HUES6 (cell line): ENCODE measurements at regions not wholly inside any gene's neighbourhood (a gene's known extent, or its start where the extent isn't known, plus 50 kb on each side); places are given as distances from the start of the nearest gene placed in this dataset.
"Not testable (repeated sequence)": the region's sequence is repeated elsewhere in the genome, so short reads cannot be mapped to it uniquely, and the experiment has no call there.

Experiments used
- H3K27ac ChIP-seq: 2 replicates; pipeline ENCODE4 v1.7.0; 2013; ENCODE audit warnings: low read depth, mild to moderate bottlenecking, low read length, inconsistent platforms
- H3K27me3 ChIP-seq: 2 replicates; pipeline ENCODE4 v1.6.1; 2013; ENCODE audit warnings: low read length; ENCODE audit not compliant: control insufficient read depth, insufficient read depth
- H3K36me3 ChIP-seq: 2 replicates; pipeline ENCODE4 v1.6.1; 2013; ENCODE audit warnings: low read length; ENCODE audit not compliant: control insufficient read depth, insufficient read depth
- H3K4me1 ChIP-seq: 2 replicates; pipeline ENCODE4 v1.6.1; 2013; ENCODE audit warnings: low read length; ENCODE audit not compliant: control insufficient read depth, insufficient read depth
- H3K4me3 ChIP-seq: 2 replicates; pipeline ENCODE4 v1.5.1; 2013; ENCODE audit warnings: low read depth, low read length
- H3K9ac ChIP-seq: one replicate; pipeline ENCODE4 v1.6.1; 2013; ENCODE audit warnings: mild to moderate bottlenecking, low read length
- H3K9me3 ChIP-seq: 2 replicates; pipeline ENCODE4 v1.6.1; 2013; ENCODE audit warnings: low read depth, low read length; ENCODE audit not compliant: control insufficient read depth, insufficient read depth

- Histone ChIP-seq H3K36me3 (no peaks in the 10 kb centered on the region), H3K4me1 (peaks cover 4% of the 10 kb centered on the region; the same call in 1 of the 2 replicates), H3K27ac (no peak overlapping the region), H3K9me3 (no peaks in the 10 kb centered on the region), H3K4me3 (no peak overlapping the region), H3K9ac (no peak overlapping the region), H3K27me3 (peaks cover 5% of the 10 kb centered on the region; the same call in 1 of the 2 replicates)
Observed at GRCh38 chr11:44418456-44418830, 108.5 kb upstream of the ALX4 start.

GRCh38 chr11:44421090-44421675 lies 111.2 kb upstream of the ALX4 start:
- Histone ChIP-seq H3K4me3 (no peak overlapping the region), H3K27ac (no peak overlapping the region), H3K36me3 (no peaks in the 10 kb centered on the region), H3K4me1 (peaks cover 4% of the 10 kb centered on the region; the same call in 1 of the 2 replicates), H3K9ac (no peak overlapping the region), H3K9me3 (no peaks in the 10 kb centered on the region), H3K27me3 (peaks cover 5% of the 10 kb centered on the region; the same call in 1 of the 2 replicates)

- peaks cover 4% of the 10 kb centered on the region; the same call in 1 of the 2 replicates for H3K4me1 ChIP-seq
- no peak overlapping the region for H3K9ac ChIP-seq
- H3K27me3 ChIP-seq, result peaks cover 5% of the 10 kb centered on the region; the same call in 1 of the 2 replicates
- H3K27ac ChIP-seq, result no peak overlapping the region
- no peaks in the 10 kb centered on the region for H3K36me3 ChIP-seq
- no peak overlapping the region for H3K4me3 ChIP-seq
- H3K9me3 ChIP-seq, result no peaks in the 10 kb centered on the region
Observed at GRCh38 chr11:44423289-44423688, 113.3 kb upstream of the ALX4 start.

GRCh38 chr11:44424841-44425240 lies 114.9 kb upstream of the ALX4 start:
- Histone ChIP-seq H3K4me1 (peaks cover 4% of the 10 kb centered on the region; the same call in 1 of the 2 replicates), H3K9ac (no peak overlapping the region), H3K36me3 (no peaks in the 10 kb centered on the region), H3K27ac (no peak overlapping the region), H3K4me3 (no peak overlapping the region), H3K27me3 (no peaks in the 10 kb centered on the region), H3K9me3 (no peaks in the 10 kb centered on the region)

- Histone ChIP-seq H3K36me3 (no peaks in the 10 kb centered on the region), H3K4me1 (peaks cover 4% of the 10 kb centered on the region; the same call in 1 of the 2 replicates), H3K9me3 (no peaks in the 10 kb centered on the region), H3K27me3 (no peaks in the 10 kb centered on the region), H3K27ac (no peak overlapping the region), H3K4me3 (no peak overlapping the region), H3K9ac (no peak overlapping the region)
Observed at GRCh38 chr11:44426119-44426518, 116.2 kb upstream of the ALX4 start.

- H3K4me3 ChIP-seq, result no peak overlapping the region
- H3K27ac ChIP-seq, result no peak overlapping the region
- no peaks in the 10 kb centered on the region for H3K27me3 ChIP-seq
- H3K9ac ChIP-seq, result no peak overlapping the region
- H3K36me3 ChIP-seq, result no peaks in the 10 kb centered on the region
- H3K4me1 ChIP-seq, result no peaks in the 10 kb centered on the region
- H3K9me3 ChIP-seq, result no peaks in the 10 kb centered on the region
Observed at GRCh38 chr11:44426958-44427357, 117.0 kb upstream of the ALX4 start.

GRCh38 chr11:44427432-44427831 lies 117.5 kb upstream of the ALX4 start:
- Histone ChIP-seq H3K27me3 (0 out of 2 replicates have a peak, but pooled peaks cover under 1% of the 10 kb centered on the region), H3K9ac (no peak overlapping the region), H3K4me3 (no peak overlapping the region), H3K27ac (no peak overlapping the region), H3K36me3 (no peaks in the 10 kb centered on the region), H3K9me3 (no peaks in the 10 kb centered on the region), H3K4me1 (no peaks in the 10 kb centered on the region)

GRCh38 chr11:44430140-44430539 lies 120.2 kb upstream of the ALX4 start:
- H3K9me3 ChIP-seq, result no peaks in the 10 kb centered on the region
- H3K4me1 ChIP-seq, result no peaks in the 10 kb centered on the region
- no peak overlapping the region for H3K9ac ChIP-seq
- no peaks in the 10 kb centered on the region for H3K36me3 ChIP-seq
- H3K27me3 ChIP-seq, result 0 out of 2 replicates have a peak, but pooled peaks cover 9% of the 10 kb centered on the region
- no peak overlapping the region for H3K27ac ChIP-seq
- no peak overlapping the region for H3K4me3 ChIP-seq

GRCh38 chr11:44434191-44434590 lies 124.3 kb upstream of the ALX4 start:
- Histone ChIP-seq H3K36me3 (no peaks in the 10 kb centered on the region), H3K4me1 (no peaks in the 10 kb centered on the region), H3K27ac (no peak overlapping the region), H3K4me3 (no peak overlapping the region), H3K9me3 (no peaks in the 10 kb centered on the region), H3K9ac (no peak overlapping the region), H3K27me3 (0 out of 2 replicates have a peak, but pooled peaks cover 9% of the 10 kb centered on the region)

- Histone ChIP-seq H3K27ac (no peak overlapping the region), H3K4me1 (no peaks in the 10 kb centered on the region), H3K4me3 (no peak overlapping the region), H3K27me3 (0 out of 2 replicates have a peak, but pooled peaks cover 9% of the 10 kb centered on the region), H3K36me3 (no peaks in the 10 kb centered on the region), H3K9ac (no peak overlapping the region), H3K9me3 (no peaks in the 10 kb centered on the region; the same call in 1 of the 2 replicates)
Observed at GRCh38 chr11:44437122-44437521, 127.2 kb upstream of the ALX4 start.

- peaks cover 12% of the 10 kb centered on the region for H3K4me1 ChIP-seq
- not testable (repeated sequence) for H3K36me3 ChIP-seq, H3K27me3 ChIP-seq, H3K4me3 ChIP-seq, H3K9me3 ChIP-seq, H3K27ac ChIP-seq, H3K9ac ChIP-seq
Observed at GRCh38 chr11:44442893-44443673, 122.4 kb upstream of the CD82 start.
